ENCODE measurements at regions not wholly inside any gene's neighbourhood (a gene's known extent, or its start where the extent isn't known, plus 50 kb on each side); places are given as distances from the start of the nearest gene placed in this dataset.
"Not testable (repeated sequence)": the region's sequence is repeated elsewhere in the genome, so short reads cannot be mapped to it uniquely, and the experiment has no call there.

DNA sequence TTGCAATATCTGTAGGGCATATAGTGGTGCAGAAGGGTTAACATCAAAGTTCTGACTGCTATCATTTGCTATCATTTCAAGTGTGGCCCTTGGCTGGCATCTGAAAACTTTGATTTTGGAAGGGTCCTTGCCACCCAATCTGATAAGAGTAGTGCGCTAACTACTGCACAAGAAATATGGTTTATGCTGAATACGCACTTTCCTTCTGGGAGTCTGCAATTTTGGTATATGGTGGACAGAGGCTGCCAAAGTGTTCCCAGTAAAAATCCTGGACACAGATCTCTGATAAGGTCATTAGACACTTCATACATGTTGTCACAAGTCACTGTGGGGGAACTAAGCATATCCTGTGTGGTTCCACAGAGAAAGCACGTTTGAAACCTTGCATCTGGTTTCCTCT lies 461.6 kb upstream of the CDH11 start:
- no peak for DNase-seq

GRCh38 chr16:65579050-65579449 lies 457.2 kb upstream of the CDH11 start:
- DNase-seq: no peak

DNA sequence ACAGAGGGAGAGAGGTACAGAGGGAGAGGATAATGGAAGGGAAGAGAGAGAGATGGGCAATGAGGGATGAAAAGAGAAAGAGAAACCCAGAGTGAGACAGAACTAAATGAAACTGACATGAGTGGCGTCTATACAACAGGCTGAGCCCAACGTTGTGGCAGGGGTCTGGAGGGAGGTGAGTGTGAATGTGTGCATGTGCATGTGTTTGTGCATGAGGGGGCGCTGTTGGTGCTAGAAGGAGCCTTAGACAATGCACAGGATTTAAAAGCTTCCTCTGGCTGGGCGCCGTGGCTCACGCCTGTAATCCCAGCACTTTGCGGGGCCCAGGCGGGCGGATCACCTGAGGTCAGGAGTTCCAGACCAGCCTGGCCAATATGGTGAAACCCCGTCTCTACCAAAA lies 454.8 kb upstream of the CDH11 start:
- no peak for DNase-seq

- no peak for DNase-seq
These were observed 454.3 kb upstream of the CDH11 start for GRCh38 chr16:65576139-65576538.

- no peak for DNase-seq
These were observed 452.6 kb upstream of the CDH11 start for GRCh38 chr16:65574326-65574966.

DNA sequence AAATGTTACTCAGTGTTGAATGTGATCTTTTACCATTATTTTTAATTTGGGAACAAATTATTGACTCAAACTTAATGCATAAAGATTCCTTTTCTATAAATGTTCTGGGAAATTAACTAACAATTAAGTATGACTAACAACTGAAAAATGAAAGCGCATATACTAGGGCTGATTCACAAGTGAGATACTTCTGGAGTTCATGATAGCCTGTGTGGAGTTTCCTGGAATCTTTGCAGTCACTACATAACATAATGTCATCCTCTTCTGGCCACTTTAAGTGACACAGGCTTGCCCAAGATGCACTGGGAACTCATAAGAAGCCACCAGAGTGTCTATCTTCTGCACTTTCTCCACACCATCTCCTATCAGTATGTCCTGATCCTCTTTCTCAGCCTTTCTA lies 450.3 kb upstream of the CDH11 start:
- DNase-seq: no peak

GRCh38 chr16:65570261-65570660 lies 448.4 kb upstream of the CDH11 start:
- no peak for DNase-seq

- DNase-seq: no peak
These were observed 438.0 kb upstream of the CDH11 start for GRCh38 chr16:65559846-65560245.

GRCh38 chr16:65549689-65550088 lies 427.8 kb upstream of the CDH11 start:
- DNase-seq: not testable (repeated sequence)

- DNase-seq: no peak
These were observed 426.6 kb upstream of the CDH11 start for GRCh38 chr16:65548470-65548869.

DNA sequence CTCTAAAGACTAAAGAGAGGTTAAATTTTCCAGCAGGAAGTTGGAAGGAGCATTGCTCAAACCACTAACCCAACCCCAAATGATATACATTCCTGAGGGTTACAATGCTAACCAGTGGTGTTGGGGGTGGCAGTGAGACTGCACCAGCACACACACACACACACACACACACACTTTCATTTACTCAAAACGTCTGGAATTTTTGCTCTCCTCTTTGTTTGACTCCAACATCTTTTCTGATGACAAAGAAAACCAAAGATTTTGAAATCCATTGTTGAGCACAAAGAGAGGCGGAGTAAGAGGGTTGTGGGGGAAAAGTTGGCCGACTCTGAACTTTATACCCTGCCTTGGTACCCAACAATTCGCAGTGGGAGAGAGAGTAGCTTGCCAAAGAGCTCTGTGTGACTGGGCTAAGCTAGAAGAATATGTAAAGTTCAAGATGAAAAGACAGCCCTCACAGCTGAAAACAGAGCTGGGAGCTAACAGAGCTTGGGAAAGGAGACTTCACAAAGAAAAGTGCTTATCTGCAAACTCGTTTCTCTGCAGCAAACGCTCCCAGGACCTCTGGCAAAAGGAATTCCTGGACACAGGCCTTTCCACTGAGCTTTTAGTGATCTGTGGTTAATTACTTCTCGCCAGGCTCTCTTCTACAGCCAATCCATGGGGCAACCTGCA lies 426.0 kb upstream of the CDH11 start:
- no peak for DNase-seq

GRCh38 chr16:65546353-65546791 lies 424.5 kb upstream of the CDH11 start:
- no peak for DNase-seq

DNA sequence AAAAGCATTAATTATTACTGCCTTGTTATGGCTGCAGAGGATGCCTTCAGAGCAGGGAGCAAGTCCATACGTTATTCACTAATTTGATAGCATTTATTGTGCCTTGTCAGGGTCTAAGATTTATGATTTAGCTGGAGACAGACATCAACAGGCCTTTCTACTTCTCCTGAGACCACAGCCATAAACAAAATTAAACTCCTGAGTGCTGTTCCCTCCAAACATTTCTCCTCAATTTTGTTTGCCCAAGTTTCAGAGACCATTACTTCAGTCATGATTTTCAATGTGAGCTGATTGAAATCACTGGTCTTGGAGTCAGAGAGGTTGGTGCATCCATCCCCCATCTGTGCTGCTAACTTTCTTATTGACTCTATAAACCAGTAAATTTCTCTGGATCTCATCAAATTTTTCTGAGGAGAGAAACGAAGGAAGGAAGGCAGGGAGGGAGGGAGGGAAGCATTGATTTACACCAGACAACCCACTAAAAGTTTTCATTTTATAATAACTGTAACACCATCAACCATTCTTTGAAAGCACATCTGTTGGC lies 423.6 kb upstream of the CDH11 start:
- no peak for DNase-seq

GRCh38 chr16:65543781-65544740 lies 422.2 kb upstream of the CDH11 start:
- no peak for DNase-seq

GRCh38 chr16:65541646-65542045 lies 419.8 kb upstream of the CDH11 start:
- DNase-seq: no peak

DNA sequence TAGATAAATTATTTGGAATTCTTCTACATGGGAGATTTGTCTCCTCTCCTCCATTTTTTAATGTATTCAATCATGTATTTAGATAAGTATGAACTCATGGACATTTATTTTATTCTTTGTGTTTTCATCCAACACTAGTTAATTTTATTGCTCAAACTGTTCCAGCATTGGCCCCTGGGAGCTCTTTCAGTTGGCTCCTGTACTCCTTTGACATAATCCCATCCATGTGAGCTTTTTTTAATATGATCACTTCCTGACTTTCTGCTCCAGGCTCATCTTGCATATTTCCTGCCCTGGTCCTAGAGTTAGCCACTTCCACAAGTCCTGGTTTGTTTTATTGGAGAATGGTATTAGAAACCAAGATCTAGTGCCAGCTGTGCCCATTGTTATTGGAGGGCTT lies 419.0 kb upstream of the CDH11 start:
- no peak for DNase-seq

GRCh38 chr16:65538976-65539375 lies 417.1 kb upstream of the CDH11 start:
- no peak for DNase-seq

GRCh38 chr16:65537336-65537735 lies 415.5 kb upstream of the CDH11 start:
- no peak for DNase-seq

DNA sequence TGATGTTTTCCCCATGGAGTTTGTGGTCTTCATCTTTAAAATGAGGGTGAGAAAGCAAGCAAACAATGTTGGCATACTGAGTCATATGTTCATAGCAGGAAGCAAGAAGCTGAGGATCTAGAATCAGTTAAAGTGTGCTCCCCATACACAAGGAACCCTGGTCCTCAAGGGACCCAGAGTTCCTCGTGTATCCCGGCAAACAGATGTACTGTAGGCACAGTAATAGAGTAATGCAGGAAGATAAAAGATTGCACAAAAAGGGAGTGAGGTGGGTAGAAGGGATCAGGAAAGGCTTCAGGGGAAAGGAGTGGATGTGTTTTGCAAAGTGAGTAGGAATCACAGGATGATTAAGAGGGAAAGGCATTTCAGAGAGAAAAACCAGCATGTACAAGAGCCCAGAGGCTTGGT lies 412.3 kb upstream of the CDH11 start:
- no peak for DNase-seq

- no peak for DNase-seq
These were observed 411.0 kb upstream of the CDH11 start for GRCh38 chr16:65532846-65533245.

GRCh38 chr16:65532258-65532657 lies 410.4 kb upstream of the CDH11 start:
- DNase-seq: no peak

- DNase-seq: no peak
These were observed 409.6 kb upstream of the CDH11 start for GRCh38 chr16:65531475-65531874.

DNA sequence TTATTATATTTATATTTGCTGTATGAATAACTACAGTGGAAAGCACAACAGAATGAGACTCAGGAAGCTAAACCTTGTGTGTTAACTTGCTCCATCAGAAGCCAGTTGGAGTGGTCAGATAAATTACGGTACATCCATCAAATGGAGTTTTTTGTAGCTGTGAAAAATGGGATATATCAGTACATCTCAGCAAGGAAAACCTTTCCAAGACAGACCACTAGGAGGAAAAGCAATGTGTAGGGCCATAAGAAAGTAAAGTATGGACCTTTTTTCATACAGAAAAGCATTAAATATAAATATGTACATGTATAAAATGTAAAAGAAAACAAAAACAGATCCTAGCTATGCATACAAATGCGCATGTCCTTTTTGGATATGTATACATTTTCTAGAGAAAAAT lies 403.8 kb upstream of the CDH11 start:
- no peak for DNase-seq
